NCI-H1694 treated with DMSO at 0.1 percent for 48 hours (cell line): ENCODE measurements at regions not wholly inside any gene's neighbourhood (a gene's known extent, or its start where the extent isn't known, plus 50 kb on each side); places are given as distances from the start of the nearest gene placed in this dataset.

Experiments used
- DNase-seq: peaks from one replicate; lab custom pipeline; 2025; lab: John Stamatoyannopoulos, UW

DNA sequence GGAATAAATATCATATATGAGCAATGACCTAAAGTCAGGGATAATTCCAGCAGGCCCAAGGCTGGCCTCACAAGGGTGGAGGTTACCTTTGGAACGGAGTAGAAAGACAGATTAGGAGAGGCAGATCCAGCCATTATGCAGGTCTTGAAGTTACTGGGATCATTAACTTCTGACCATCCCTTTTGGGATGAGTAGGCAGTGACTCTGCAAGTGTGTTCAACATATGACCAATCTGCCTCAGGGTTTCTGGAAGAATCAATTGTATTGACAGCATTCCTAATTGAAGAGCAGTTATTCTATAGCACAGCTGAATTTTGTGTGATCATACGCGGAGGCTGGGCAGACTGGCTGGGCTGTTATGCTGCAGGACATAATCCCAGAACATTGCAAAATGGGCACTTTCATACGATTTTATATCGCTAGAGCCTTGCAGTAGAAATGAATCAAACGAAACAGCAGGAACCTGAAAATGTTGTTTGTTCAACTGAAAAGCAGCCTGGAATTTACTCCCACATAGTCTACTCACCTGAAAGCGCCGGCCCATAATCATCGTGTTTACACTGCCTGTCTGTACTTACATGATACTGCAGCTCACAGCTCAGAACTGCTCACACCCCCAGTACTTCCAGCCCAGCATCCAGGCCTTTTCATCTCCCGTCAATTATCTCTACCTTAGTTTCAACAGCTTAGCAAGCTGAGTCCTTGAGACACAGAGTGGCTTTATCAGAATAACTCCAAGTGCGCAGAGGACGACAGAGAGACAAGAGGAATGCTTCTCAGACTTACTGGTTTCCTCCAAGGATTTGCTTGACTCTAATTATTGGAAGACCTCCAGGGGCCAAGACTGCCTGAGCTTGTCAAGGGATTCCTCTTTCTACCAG lies 556.1 kb downstream of the EFNB2 start:
- no peak for DNase-seq

GRCh38 chr13:105974380-105974779 lies 561.1 kb downstream of the EFNB2 start:
- DNase-seq: no peak

- no peak for DNase-seq
These were observed 562.5 kb downstream of the EFNB2 start for GRCh38 chr13:105972811-105973590.

DNA sequence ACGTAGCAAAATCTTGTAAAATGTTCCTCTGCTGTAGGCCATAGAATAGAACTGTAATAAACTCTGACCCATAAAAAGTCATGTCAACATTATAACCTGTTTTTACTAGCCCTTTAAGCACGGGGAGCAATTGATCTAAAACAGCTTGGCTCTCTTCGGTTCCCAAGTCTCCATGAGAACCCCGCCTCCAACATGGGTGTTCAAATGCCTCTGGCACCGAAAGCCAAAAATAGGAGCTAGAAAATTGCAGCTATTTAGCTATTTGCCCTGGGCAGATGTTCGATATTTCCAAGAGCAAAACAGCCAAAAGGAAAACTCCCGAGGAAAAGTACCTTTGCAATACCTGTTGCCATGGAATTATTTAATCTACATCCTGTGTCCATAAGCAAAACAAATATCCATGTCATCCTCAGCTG lies 563.1 kb downstream of the EFNB2 start:
- DNase-seq: peak; percentile 49

GRCh38 chr13:105971738-105972137 lies 563.7 kb downstream of the EFNB2 start:
- DNase-seq: no peak

- DNase-seq: no peak
These were observed 564.1 kb downstream of the EFNB2 start for GRCh38 chr13:105971312-105971711.

GRCh38 chr13:105969761-105970160 lies 565.7 kb downstream of the EFNB2 start:
- DNase-seq: no peak

DNA sequence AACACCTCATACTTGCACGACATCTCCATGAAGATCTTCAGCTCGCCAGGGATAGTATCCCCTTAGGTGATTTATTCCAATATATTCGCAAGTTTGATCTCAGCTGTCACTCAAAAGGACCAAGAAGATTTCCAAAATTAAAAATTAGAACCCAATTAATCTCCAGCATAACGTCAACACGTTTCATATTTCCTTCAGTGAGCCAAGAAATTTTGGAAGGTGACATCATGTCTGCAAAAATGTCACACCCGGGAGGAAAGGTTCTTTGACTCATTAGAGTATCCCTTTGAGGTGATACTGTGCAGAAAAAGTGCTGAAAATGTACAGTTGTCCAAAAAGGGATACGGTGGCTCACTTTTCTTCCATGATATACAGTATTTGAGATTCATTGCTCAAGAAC lies 569.6 kb downstream of the EFNB2 start:
- DNase-seq: no peak

GRCh38 chr13:105962080-105962479 lies 573.4 kb downstream of the EFNB2 start:
- DNase-seq: no peak

DNA sequence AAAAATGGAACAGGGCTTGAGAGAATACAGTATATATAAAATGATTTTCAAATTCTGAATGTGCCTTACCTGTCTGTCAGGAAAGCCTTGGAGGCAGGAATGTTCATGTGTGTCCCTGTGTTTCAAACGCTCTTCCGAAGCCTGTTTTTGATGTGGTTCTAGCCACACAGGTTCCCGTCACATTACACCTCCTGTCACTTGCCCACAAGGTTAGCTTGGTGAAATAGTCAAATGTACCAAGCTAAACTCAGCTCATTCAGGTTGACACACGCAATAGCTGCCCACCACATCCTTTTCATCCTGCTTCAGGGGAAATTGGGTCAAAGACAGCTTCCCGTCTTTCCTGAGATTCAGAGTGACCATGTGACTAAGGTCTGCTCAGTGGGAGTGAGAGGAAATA lies 574.0 kb downstream of the EFNB2 start:
- no peak for DNase-seq

DNA sequence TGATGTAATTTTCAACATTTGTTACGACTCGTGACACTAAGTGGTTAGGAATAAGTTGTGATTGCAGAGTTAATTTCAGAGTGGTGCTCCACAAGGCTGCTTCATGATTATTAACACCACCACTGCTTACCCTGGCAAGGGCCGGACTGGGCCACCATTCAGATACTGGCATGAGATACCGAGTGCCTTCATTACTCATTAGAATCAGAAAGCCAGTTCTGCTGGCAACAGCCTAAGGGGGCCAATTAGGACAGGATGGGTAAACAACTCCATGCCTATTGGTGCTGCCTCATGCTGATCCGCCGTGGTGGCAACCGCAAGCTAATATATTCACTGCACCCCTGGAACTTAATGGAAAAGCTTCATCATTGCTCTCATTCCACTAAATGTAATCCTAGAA lies 575.1 kb downstream of the EFNB2 start:
- no peak for DNase-seq

DNA sequence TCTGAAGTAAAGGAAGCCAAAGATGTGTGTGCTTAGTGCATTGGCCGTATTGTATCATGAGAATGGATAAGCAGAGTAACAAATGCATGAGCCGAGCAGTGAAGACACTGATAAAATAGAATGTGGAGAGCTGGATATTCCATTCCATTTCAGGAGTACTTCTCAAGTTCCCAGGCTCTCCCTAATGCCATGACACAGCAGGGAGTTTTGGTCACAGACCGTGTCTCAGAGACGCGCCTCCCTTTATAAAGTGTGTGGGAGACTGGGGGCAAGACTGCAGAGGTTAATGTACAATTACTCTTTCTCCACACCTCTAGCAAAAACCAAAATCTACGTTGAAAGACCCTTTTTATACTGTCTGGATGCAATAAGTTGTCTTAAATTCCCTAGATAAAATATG lies 575.6 kb downstream of the EFNB2 start:
- DNase-seq: no peak

- no peak for DNase-seq
These were observed 577.6 kb downstream of the EFNB2 start for GRCh38 chr13:105957769-105958438.

GRCh38 chr13:105956921-105957320 lies 578.5 kb downstream of the EFNB2 start:
- no peak for DNase-seq

DNA sequence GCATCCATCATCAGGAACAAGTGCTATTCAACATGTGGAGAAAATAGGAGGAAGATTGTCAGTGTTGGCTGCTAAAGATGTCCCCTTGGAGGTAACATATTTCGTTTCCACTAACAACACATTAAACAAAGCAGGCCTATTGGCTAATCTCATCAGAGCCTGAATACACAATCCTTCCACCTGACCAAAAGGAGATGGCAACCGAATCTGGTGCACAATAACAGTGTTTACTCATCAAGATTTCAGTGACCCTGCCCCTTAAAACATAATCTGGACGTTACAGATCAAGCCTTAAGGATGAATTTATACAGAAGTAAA lies 582.5 kb downstream of the EFNB2 start:
- no peak for DNase-seq

- DNase-seq: no peak
These were observed 583.1 kb downstream of the EFNB2 start for GRCh38 chr13:105952233-105952972.

DNA sequence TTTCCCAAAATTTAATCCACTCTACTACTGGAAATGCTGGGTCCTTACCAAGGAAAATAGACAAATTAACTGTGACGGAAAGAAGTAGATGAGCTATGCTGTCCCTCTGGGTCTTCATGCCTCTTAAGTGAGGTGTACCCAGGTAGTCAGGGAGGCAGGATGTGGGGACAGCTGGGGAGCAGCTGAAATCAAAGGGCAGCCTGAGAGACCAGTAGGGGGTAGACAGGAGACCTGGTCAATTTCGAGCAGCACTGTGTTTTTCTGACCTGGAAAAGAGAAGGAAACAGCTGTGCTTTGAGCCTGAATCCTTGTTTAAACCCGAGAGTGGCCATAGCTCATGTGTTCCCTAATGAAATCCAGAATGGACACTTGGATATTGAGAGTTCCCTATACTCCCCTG lies 587.3 kb downstream of the EFNB2 start:
- DNase-seq: no peak

DNA sequence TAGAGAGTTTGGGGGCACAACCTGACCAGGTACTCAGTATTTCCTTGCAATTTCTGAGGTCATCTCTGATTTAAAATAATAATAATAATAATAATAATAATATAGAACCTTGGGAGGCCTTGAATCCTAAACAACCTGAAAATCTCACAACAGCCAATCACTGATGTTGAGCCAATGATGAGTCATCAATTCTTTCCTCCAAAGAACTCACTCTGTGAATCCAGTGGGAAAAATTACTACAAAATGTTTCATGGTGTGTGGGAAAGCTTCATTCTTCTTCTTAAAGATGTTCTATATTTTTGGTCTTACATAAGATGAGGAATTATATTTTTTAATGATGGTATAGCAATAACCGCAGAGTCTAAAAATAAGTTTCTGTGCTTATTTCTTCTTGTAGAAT lies 594.6 kb downstream of the EFNB2 start:
- DNase-seq: no peak

DNA sequence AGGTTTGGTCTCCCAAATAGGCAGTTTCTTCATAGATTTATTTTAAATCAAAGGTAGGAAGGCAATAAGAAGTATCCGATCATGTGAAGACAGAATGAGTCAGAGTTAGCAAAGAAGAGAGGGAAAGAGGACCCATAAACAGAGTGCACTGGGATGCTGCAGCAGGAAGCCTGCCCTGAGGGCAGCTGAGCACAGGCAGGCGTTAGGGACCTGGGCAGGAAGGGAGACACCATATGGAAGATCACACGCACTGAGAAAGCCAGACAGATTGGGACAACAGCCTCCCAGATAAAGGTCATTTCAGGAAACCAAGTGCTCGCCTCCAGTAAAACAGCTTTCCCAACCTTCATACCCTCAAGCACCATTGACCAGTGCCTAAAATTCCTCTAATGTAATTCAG lies 598.0 kb downstream of the EFNB2 start:
- peak; percentile 78 for DNase-seq

GRCh38 chr13:105936816-105937215 lies 598.6 kb downstream of the EFNB2 start:
- DNase-seq: no peak

DNA sequence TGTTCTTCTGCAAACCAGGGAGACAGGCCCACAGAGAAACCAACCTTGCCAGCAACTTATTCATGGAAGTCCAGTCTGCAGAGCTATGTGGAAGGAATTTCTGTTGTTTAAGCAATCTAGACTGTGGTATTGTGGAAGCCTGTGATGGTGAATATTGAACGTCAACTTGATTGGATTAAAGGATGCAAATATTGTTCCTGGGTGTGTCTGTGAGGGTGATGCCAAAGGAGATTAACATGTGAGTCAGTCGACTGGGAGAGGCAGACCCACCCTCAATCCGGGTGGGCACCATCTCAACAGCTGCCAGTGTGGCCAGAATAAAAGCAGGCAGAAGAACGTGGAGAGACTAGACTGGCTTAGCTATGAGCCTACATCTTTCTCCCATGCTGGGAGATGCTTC lies 606.0 kb downstream of the EFNB2 start:
- no peak for DNase-seq

GRCh38 chr13:105928901-105929300 lies 606.6 kb downstream of the EFNB2 start:
- DNase-seq: no peak
